ENCODE measurements at regions not wholly inside any gene's neighbourhood (a gene's known extent, or its start where the extent isn't known, plus 50 kb on each side); places are given as distances from the start of the nearest gene placed in this dataset.
"Not testable (repeated sequence)": the region's sequence is repeated elsewhere in the genome, so short reads cannot be mapped to it uniquely, and the experiment has no call there.

DNA sequence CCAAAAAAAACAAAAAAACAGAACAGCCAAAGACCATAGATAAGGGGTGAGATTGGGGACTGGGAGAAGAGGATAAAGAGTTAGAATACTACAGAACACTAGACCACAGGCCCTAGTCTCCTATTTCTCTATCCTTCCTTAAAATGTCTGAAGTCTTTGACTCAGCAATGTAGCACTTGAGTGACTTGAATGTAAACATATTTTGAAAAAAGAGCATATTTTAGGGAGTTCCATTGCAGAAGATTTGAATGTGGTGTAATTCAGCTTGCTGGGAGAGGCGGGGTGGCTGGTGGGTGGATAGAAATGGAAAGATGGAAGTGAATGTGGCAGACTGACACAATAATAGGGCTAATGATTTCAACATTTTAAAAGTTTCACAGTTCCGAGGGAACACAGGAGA is 144.9 kb downstream of the CHIC2 start:
- DNase-seq, result no peak

- no peak for DNase-seq
Observed at GRCh38 chr4:53917729-53918128, 146.7 kb downstream of the CHIC2 start.

DNA sequence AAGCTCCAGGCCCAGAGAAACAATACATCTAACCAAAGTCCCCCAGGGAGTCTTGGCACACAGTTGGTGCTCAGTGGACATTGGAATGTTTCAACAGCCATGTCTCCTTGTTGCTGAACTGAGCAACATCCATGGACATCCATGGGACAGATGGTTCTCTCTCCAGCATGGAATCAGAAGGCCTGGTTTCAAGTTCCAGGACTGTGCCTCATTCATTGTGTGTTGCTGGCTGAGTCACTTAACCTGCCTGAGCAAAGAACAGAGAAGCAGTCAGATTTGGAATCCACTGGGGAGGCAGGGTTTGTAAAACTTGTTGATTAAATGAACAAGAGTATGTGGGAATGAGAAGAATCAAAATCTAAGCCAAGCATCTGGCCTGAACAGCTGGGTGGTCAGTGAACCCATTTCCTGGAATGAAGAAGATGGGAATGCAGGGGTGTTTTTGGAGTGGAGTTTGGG is 147.9 kb downstream of the CHIC2 start:
- no peak for DNase-seq

DNA sequence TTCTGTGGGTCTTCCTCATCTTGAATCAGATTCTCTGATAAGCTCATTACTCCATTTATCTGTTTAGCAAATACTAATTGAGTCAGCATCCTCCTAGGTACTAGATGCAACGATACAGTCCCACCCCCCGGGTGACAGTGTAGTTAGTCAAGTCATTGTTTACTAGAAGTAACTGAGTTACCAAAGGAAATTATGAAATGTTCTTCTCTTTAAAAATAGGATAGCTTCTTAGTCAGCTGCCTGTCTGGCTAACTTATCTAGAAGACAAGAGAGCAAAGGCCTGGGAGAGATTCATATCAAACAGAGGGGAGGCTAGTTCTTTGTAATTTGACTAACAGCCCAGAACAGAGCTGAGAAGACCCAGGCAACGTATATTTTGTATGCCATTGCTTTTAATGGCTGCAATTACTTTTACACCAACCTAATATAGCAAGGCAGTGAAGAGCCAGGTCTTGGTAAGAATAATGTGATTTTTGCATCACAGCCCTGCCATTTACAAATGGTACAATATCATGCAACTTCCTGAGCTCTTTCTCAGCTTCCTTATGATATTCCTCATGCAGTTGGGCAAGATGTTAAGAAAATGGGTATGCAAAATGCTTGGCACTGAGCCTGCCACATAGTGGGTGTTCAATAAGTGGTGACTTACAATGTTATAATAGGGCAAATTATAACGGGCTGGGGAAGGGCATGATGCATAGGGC is 149.9 kb downstream of the CHIC2 start:
- no peak for DNase-seq

DNA sequence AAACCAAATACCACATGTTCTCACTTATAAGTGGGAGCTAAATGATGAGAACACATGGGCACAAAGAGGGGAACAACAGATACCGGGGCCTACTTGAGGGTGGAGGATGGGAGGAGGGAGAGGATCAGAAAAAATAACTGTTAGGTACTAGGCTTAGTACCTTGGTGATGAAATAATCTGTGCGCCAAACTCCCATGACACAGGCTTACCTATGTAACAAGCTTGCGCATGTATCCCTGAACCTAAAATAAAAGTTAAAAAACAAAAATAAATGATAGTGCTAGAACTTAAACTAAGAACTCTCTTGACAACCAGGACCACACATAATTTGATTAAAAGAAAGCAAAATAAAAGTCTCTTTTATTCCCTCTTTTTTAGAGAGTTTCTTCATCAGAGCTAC is 150.6 kb downstream of the CHIC2 start:
- no peak for DNase-seq

- DNase-seq, result no peak
Observed at GRCh38 chr4:53912766-53913497, 151.5 kb downstream of the CHIC2 start.

- DNase-seq, result no peak
Observed at GRCh38 chr4:53908661-53909078, 155.7 kb downstream of the CHIC2 start.

DNA sequence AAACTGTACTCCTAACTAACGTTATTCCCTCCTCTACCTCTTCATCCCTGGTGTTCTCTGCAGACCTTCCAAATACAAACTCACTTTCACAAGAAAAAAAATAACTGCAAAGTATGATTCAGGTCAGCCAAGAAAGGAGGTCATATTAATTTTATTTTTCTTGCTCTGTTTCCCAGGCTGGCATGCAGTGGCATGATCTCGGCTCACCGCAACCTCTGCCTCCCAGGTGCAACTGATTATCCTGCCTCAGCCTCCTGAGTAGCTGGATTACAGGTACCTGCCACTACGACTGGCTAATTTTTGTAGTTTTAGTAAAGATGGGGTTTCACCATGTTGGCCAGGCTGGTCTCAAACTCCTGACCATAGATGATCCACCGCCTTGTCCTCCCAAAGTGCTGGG is 156.6 kb downstream of the CHIC2 start:
- DNase-seq, result no peak

- no peak for DNase-seq
Observed at GRCh38 chr4:53906606-53907190, 157.7 kb downstream of the CHIC2 start.

DNA sequence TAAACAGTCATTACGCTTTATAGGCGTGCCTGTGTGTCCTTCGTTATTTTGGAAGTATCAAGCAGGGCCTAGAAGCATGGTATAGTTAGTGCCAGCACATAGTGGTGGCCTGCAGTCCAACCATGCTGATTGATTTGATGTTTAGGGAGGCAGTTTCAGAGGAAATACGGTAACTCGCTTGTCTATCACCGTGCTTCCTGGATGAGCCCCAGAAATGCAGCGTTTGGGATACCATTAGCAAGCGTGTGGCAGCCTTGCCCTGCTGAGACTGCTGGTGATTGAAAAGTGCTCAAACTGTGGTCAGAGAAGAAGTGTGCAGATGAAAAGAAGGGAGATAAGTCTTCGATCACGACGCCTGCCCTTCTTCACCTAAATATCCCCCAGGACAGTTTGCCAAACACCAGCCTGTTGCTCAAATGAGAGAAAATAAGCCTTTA is 158.4 kb downstream of the CHIC2 start:
- no peak for DNase-seq

DNA sequence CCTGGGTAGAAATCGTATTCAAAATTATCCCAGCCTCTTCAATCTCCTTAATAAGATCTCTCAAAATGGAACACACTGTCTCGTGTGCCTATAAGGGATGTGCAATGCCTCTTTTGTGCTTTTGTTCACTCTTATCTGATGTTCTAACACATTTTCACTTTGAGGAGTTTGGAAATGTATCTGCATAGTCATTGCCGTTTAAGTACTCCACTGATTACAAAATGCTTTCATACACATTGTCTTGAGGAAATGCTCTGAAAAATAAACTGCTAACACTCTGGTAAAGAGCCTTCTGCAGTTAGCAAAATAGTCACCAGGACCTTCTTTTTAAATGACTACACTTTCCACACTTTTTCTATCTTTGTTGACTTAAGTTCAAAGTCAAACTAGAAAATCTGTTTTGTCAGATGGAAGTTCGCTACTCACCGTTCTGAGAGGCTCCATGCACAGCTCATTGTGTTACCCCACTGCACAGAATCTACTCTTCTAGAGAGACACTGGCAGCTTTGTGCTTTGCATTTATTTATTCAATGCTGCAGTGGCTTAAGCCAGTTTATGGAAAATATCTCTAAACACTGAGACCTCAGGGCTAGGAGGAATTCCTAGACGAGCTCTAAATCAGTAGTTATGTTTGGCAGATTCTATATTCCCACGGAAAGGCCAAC is 159.0 kb downstream of the CHIC2 start:
- DNase-seq, result no peak

DNA sequence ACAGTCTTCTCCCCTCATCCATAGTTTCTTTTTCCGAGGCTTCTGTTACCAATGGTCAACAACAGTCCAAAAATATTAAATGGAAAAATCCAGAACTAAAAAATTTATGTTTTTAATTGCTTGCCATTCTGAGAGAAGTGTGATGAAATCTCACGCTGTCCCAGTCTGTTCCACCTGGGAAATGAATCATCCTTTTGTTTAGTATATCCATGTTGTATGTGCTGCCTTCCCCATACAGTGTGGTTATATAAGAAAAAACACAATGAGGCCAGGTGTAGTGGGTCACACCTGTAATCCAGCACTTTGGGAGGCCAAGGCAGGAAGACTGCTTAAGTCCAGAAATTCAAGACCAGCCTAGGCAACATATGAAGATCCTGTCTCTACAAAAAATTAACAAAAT is 161.6 kb downstream of the CHIC2 start:
- no peak for DNase-seq

GRCh38 chr4:53900271-53900649 is 164.1 kb downstream of the CHIC2 start:
- no peak for DNase-seq

GRCh38 chr4:53899586-53900270 is 164.7 kb downstream of the CHIC2 start:
- no peak for DNase-seq

DNA sequence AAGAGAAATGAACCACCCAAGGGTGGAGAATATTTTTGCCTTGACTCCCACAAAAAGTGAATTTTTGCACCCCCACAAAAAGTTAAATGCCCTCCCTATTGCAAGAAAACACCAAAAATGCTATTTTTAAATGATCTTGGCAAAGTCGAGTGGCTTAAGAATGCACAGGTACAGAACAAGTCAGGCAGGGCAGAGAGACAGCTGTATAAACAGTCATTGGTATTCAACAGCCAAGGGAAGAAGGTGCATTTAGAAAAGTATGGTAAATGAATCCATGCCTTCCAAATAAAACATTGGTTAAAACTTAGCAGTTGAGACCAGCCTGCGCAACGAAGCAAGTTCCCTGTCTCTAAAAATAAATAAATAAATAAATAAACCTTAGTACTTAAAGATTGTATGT is 169.3 kb downstream of the CHIC2 start:
- no peak for DNase-seq

GRCh38 chr4:53890461-53890860 is 173.9 kb downstream of the CHIC2 start:
- DNase-seq, result no peak

- DNase-seq, result no peak
Observed at GRCh38 chr4:53889326-53890055, 174.9 kb downstream of the CHIC2 start.

DNA sequence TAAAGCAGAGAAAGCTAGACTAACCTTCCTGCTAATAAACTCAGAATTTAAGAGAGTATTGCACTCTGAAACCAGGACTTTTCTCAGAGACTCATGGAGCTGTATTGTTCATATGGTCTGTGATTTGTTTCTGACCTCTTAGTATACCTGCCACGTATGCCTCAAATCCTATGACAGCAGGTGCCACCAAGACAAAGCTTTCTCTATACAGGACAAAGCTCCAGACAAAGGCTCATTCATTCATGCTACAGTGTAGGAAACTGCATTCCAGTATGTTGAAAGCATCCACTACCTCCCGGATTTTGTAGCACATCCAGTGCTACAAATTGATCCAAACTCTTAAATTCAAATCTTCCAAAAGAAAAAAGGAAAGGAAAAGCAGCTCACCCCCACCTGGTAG is 178.3 kb downstream of the CHIC2 start:
- DNase-seq, result no peak

GRCh38 chr4:53885668-53886067 is 178.7 kb downstream of the CHIC2 start:
- DNase-seq, result no peak

GRCh38 chr4:53877096-53877495 is 187.3 kb downstream of the CHIC2 start:
- not testable (repeated sequence) for DNase-seq

DNA sequence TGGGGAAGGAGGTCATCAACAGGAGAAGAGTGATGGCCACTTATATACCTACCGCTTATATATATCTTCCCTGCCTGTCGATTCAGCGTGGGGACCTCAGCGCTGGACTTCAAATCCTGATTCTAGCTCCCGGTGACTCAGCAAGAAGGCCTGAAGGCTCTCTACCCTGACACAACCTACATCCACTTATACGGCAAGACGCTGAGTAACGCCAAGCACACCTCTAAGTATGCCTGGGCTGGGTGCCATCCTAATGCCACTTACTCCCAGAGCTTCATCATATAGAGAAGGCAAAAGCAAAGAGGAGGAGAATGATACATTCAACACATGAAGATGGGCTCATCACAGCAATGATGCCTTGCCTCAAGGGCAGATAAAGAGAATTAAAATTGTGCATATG is 198.3 kb downstream of the CHIC2 start:
- no peak for DNase-seq

- DNase-seq, result no peak
Observed at GRCh38 chr4:53865054-53865453, 199.4 kb downstream of the CHIC2 start.

Data from activated CD4-positive, alpha-beta T cell treated with anti-CD3 and anti-CD28 coated beads for 1 hour (primary cell).